A673 (cell line): ENCODE measurements at regions not wholly inside any gene's neighbourhood (a gene's known extent, or its start where the extent isn't known, plus 50 kb on each side); places are given as distances from the start of the nearest gene placed in this dataset.
"Not testable (repeated sequence)": the region's sequence is repeated elsewhere in the genome, so short reads cannot be mapped to it uniquely, and the experiment has no call there.

Source experiments
- BruUV-seq: library from RNA; stranded (reverse); fragments of 400-500 nt; replicated peaks from 2 replicates; lab custom pipeline; 2021; lab: Mats Ljungman, UMichigan
- CTCF ChIA-PET: fragments of 300-600 bp; sonication (Branson Sonifier 250); formaldehyde crosslinking; loops from one replicate; lab custom pipeline; 2022; ENCODE audit warnings: antibody characterized with exemption; lab: Charles Lee
- POLR2A ChIA-PET: fragments of 300-600 bp; sonication (Branson Sonifier 250); formaldehyde crosslinking; loops from one replicate; lab custom pipeline; 2022; ENCODE audit warnings: antibody characterized with exemption; ENCODE audit not compliant: low non-redundant PET; lab: Charles Lee
- DNase-seq: peaks from one replicate; pipeline ENCODE4 v3.0.0-alpha.2; 2015; ENCODE audit warnings: low spot score
- H3K27ac ChIP-seq: fragments of 200-600 bp; sonication (generic); 2 replicates; pipeline ENCODE4 v1.5.1; 2016; ENCODE audit warnings: mixed run types, low read depth, mild to moderate bottlenecking, mixed read lengths, antibody characterized with exemption, low read length; ENCODE audit not compliant: poor library complexity, severe bottlenecking
- H3K27me3 ChIP-seq: fragments of 200-600 bp; sonication (generic); replicated peaks from 2 replicates; pipeline ENCODE4 v1.6.1; 2017; ENCODE audit warnings: mixed run types, low read depth, mild to moderate bottlenecking, mixed read lengths, antibody characterized with exemption, low read length; ENCODE audit not compliant: insufficient read depth, poor library complexity
- H3K36me3 ChIP-seq: fragments of 200-600 bp; sonication (generic); 2 replicates; pipeline ENCODE4 v1.6.1; 2016; ENCODE audit warnings: mixed run types, mild to moderate bottlenecking, mixed read lengths, antibody characterized with exemption, low read length; ENCODE audit not compliant: insufficient read depth, poor library complexity, severe bottlenecking
- H3K4me1 ChIP-seq: fragments of 200-600 bp; sonication (generic); 2 replicates; pipeline ENCODE4 v1.6.1; 2017; ENCODE audit warnings: mixed run types, mild to moderate bottlenecking, mixed read lengths, antibody characterized with exemption, low read length; ENCODE audit not compliant: insufficient read depth, poor library complexity, severe bottlenecking
- H3K4me3 ChIP-seq: fragments of 200-600 bp; sonication (generic); 2 replicates; pipeline ENCODE4 v1.5.1; 2016; ENCODE audit warnings: low read depth, mixed run types, mild to moderate bottlenecking, mixed read lengths, low read length; ENCODE audit not compliant: poor library complexity, severe bottlenecking
- H3K9me3 ChIP-seq: fragments of 200-600 bp; sonication (generic); 2 replicates; pipeline ENCODE4 v1.6.1; 2016; ENCODE audit warnings: mixed run types, low read depth, mild to moderate bottlenecking, mixed read lengths, antibody characterized with exemption, low read length; ENCODE audit not compliant: poor library complexity, severe bottlenecking
- EZH2 ChIP-seq: fragments of 200-600 bp; sonication (generic); IDR thresholded peaks from 2 replicates; pipeline ENCODE4 v1.6.1; 2017; ENCODE audit warnings: borderline replicate concordance, low read depth, mild to moderate bottlenecking, mixed read lengths, antibody characterized with exemption, low read length; ENCODE audit not compliant: poor library complexity, severe bottlenecking
- intact Hi-C: fragments of 100-400 bp; cut with micrococcal nuclease; formaldehyde crosslinking; loops from one replicate; pipeline ENCODE4 v1.10.0; 2022; ENCODE audit not compliant: unreplicated experiment
- TF ChIP-seq, protein P1 (sequence below): fragments of 300-800, 200-600 bp; sonication (generic); conservative IDR thresholded peaks from 2 replicates; pipeline ENCODE4 v1.5.1; 2017; ENCODE audit warnings: low read depth, mild to moderate bottlenecking, antibody characterized with exemption, low read length, moderate library complexity, mixed read lengths

DNA sequence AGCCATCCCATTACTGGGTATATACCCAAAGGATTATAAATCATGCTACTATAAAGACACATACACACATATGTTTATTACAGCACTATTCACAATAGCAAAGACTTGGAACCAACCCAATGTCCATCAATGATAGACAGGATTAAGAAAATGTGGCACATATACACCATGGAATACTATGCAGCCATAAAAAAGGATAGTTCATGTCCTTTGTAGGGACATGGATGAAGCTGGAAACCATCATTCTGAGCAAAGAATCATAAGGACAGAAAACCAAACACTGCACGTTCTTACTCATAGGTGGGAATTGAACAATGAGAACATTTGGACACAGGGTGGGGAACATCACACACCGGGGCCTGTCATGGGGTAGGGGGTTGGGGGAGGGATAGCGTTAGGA, 60.3 kb upstream of the NMU start:
- H3K9me3 ChIP-seq, DNase-seq, BruUV-seq, CTCF ChIA-PET, H3K27me3 ChIP-seq, H3K27ac ChIP-seq, H3K4me3 ChIP-seq, intact Hi-C loops, H3K4me1 ChIP-seq, H3K36me3 ChIP-seq, POLR2A ChIA-PET: not testable (repeated sequence)

DNA sequence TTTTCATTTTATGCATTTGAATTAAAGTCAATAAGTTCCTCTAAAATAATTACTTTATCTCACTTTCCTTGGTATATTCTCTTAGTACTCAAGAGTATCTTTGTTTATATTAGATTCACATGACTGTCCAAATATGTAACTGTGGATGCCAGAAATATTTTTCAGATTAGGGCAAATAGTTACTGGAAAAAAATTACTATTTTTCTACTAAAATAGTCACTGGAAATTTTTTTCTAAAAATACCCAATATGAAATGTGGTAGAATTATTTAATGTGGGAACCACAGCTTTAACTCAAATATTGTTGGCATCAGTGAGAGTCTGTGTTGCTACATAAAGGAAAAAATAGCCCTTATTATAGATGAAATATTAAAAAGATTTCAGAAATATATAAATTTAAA, 70.4 kb upstream of the NMU start:
- intact Hi-C loops = no loop called here
- TF ChIP-seq EZH2 = no peak
- TF ChIP-seq, protein P1, sequence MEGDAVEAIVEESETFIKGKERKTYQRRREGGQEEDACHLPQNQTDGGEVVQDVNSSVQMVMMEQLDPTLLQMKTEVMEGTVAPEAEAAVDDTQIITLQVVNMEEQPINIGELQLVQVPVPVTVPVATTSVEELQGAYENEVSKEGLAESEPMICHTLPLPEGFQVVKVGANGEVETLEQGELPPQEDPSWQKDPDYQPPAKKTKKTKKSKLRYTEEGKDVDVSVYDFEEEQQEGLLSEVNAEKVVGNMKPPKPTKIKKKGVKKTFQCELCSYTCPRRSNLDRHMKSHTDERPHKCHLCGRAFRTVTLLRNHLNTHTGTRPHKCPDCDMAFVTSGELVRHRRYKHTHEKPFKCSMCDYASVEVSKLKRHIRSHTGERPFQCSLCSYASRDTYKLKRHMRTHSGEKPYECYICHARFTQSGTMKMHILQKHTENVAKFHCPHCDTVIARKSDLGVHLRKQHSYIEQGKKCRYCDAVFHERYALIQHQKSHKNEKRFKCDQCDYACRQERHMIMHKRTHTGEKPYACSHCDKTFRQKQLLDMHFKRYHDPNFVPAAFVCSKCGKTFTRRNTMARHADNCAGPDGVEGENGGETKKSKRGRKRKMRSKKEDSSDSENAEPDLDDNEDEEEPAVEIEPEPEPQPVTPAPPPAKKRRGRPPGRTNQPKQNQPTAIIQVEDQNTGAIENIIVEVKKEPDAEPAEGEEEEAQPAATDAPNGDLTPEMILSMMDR = no peak
- no peak for DNase-seq

DNA sequence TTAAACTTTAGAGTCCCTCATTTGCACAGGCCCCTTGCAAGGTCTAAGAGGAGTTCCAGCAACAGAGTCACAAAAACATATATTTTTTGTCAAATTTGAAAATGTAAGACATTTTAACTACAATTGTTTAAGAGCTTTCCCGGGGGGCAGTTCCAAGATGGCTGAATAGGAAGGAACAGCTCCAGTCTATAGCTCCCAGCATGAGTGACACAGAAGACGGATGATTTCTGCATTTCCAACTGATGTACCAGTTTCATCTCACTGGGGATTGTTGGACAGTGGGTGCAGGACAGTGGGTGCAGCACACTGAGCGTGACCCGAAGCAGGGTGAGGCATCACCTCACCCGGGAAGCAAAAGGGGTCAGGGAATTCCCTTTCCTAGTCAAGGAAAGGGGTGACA, 71.4 kb upstream of the NMU start:
- CTCF ChIA-PET = no interaction called here
- no peaks in the 10 kb centered on the region for H3K9me3 ChIP-seq
- POLR2A ChIA-PET = no interaction called here
- no peaks in the 10 kb centered on the region for H3K36me3 ChIP-seq
- no TSS peak for BruUV-seq
- DNase-seq = no peak
- intact Hi-C loops = no loop called here
- H3K4me1 ChIP-seq = no peaks in the 10 kb centered on the region
- H3K4me3 ChIP-seq = no peak overlapping the region
- TF ChIP-seq, protein P1 = no peak
- TF ChIP-seq EZH2 = no peak
- no peaks in the 10 kb centered on the region for H3K27me3 ChIP-seq
- H3K27ac ChIP-seq = no peak overlapping the region

More for the DNA sequence above, 70.4 kb upstream of the NMU start:
- POLR2A ChIA-PET = no interaction called here
- no TSS peak for BruUV-seq
- Histone ChIP-seq H3K36me3 (no peaks in the 10 kb centered on the region), H3K27ac (no peak overlapping the region), H3K27me3 (no peaks in the 10 kb centered on the region), H3K4me3 (no peak overlapping the region), H3K4me1 (no peaks in the 10 kb centered on the region), H3K9me3 (no peaks in the 10 kb centered on the region)
- CTCF ChIA-PET = no interaction called here

DNA sequence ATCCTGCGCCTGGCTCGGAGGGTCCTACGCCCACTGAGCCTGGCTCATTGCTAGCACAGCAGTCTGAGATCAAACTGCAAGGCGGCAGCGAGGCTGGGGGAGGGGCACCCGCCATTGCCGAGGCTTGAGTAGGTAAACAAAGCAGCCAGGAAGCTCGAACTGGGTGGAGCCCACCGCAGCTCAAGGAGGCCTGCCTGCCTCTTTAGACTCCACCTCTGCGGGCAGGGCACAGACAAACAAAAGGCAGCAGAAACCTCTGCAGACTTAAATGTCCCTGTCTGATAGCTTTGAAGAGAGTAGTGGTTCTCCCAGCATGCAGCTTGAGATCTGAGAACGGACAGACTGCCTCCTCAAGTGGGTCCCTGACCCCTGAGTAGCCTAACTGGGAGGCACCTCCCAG, 71.9 kb upstream of the NMU start:
- BruUV-seq, CTCF ChIA-PET, POLR2A ChIA-PET, H3K4me1 ChIP-seq, H3K36me3 ChIP-seq, intact Hi-C loops, H3K27ac ChIP-seq, DNase-seq, H3K4me3 ChIP-seq, H3K27me3 ChIP-seq, H3K9me3 ChIP-seq: not testable (repeated sequence)

DNA sequence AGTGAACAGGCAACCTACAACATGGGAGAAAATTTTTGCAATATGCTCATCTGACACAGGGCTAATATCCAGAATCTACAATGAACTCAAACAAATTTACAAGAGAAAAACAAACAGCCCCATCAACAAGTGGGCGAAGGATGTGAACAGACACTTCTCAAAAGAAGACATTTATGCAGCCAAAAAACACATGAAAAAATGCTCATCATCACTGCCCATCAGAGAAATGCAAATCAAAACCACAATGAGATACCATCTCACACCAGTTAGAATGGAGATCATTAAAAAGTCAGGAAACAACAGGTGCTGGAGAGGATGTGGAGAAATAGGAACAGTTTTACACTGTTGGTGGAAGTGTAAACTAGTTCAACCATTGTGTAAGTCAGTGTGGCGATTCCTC, 76.7 kb upstream of the NMU start:
- BruUV-seq, H3K36me3 ChIP-seq, H3K4me3 ChIP-seq, H3K27ac ChIP-seq, intact Hi-C loops, H3K9me3 ChIP-seq, POLR2A ChIA-PET, H3K4me1 ChIP-seq, DNase-seq, H3K27me3 ChIP-seq, CTCF ChIA-PET: not testable (repeated sequence)
